HG03175 (cell line): ENCODE measurements at regions not wholly inside any gene's neighbourhood (a gene's known extent, or its start where the extent isn't known, plus 50 kb on each side); places are given as distances from the start of the nearest gene placed in this dataset.

Source experiments
- ATAC-seq: cut with Tn5 transposase; IDR thresholded peaks from one replicate; pipeline ENCODE4 v1.9.1; 2021; ENCODE audit warnings: mild to moderate bottlenecking, moderate library complexity; ENCODE audit not compliant: unreplicated experiment

DNA sequence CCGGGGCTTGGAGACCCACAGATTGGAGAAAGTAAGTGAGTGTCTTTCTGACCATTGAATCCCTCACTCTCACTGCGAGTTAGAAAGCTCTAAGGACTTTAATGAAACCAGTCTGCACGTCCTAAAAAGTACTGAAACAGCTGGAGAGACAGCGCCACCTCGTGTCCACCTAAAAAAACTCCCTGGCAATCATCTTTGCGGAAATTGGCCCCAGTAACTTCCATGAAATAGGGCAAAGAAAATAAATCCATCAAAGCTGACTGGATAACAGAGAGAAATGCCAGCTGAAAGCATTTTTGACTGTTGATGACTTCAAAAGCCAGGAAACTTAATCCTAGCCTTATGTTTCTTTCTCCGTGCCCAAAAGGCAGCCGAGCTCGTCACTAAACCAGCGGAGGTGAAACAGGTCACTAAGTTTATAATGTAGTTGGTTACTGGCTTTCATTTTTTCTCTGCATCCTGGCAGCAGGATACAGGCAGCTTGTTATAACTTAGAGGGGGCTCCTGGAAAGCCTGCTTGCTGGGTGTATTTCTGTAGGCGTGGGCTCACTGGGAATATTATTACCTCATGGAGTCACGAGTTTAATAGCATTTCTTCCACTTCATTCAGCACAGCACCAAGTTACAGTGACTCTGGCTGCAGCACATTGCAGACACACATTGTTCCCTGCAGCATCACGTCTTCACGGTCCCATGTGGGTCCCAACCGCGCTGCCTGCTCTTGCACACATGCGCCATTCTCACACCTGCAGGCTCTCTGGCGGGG lies 266.5 kb downstream of the HRH4 start:
- peak; percentile 68 for ATAC-seq

- no peak for ATAC-seq
Measured at GRCh38 chr18:24727685-24728084, 267.2 kb downstream of the HRH4 start.

DNA sequence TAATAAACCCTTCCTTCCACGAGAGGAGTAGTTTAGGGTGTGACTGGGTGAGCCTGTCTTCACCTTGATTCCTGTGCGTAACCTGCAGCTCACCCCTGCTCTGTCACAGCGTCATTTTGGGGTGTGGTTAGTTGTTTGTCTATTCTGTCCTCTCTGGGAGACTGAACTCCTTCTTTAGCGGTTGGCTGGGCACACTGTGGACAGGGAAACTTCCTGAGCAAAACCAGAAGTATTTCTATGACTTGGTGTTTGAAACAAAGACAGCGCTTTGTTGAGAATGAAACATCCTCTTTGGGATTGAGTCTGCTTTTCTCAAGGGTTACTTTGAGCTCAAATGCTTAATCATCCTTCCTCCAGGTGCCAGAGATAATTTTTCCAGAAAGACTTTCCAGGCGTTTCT lies 270.7 kb downstream of the HRH4 start:
- no peak for ATAC-seq

- ATAC-seq, result no peak
Measured at GRCh38 chr18:24731981-24732380, 271.5 kb downstream of the HRH4 start.

GRCh38 chr18:24734058-24734457 lies 273.6 kb downstream of the HRH4 start:
- no peak for ATAC-seq

GRCh38 chr18:24735624-24736231 lies 275.3 kb downstream of the HRH4 start:
- no peak for ATAC-seq

DNA sequence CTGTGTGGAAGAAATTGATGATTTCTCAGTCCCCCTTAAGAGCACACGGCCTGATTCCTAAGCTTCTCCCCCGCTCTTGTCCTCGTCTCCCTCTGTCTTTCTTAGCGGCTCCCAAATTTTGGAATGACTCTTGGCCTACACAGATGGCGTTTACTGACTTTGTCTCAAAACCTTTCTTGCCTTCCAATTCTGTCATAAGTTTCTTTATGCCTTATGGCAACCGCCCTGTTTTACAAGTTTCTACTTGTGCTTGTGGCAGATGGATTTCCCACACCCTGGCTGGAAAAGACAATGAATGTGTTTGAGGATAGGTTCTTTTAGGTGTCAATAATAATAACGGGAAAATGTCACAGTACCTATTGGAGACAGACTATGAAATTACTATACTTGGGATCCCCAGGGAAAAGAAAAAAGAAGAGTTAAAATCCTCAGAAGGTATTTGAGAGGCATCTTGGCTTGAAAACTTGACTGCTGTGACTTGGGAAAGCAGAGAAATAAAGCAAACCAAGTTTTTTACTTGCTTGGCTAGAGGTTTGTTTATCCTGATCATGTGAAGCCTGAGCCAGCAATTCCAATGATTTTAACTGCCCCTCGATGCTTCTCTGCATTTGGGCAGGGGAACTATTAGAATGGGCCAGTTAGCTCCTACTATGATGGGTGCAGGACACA lies 276.4 kb downstream of the HRH4 start:
- ATAC-seq, result no peak

DNA sequence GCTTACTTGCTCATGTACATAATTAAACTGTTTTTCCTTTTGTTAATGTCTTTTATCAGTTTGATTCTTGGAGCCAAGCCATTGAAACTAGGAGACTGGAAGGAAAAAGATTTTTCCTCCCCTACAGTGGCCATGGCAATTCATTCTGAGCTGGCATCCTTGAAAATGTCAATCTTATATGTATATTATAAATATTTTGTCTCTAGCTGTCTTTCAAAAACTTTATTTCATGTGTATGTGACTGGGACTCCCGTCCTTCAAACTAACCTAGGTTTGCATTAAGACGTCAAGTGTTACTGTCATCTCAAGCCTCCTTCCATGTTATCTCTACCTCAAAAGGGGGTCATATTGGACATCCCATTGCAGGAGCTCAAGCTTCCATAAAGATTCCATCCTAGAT lies 280.4 kb downstream of the HRH4 start:
- no peak for ATAC-seq

GRCh38 chr18:24741321-24741720 lies 280.9 kb downstream of the HRH4 start:
- no peak for ATAC-seq

DNA sequence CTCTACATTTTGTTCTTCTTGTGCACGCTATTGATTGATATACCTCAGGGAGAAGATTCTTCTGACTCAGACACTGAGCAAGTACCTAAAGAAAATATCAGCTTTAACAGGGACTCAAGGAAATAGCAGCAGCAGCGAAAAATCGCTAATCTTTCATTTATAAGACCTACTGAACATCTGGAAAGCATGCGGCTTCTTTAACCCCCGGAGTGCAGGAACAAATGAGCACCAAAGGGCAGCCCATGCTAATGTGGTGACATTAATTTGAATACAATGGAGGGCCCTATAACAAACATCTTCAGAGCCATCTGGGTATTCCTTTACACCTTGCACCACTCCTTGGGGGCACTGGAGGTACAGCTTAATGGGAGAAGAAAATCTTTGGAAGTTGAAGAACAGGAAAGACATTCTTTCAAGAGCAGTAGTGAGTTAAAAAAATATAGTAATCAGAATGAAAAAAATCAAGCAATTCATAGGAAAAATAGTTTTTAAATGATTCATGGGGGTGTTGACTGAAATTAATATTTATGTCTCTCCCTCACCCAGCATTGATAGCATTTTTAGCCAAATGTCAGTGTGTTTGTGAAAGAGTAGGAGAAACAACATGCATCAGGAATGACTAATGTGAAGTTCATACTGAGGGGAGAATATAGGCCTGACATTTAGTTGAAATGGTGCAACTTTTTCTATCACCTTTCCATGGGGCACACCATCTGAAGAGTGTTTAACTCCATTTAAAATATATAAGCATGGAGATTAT lies 281.7 kb downstream of the HRH4 start:
- no peak for ATAC-seq

GRCh38 chr18:24754583-24755253 lies 294.3 kb downstream of the HRH4 start:
- no peak for ATAC-seq

GRCh38 chr18:24756385-24756784 lies 295.9 kb downstream of the HRH4 start:
- no peak for ATAC-seq

- no peak for ATAC-seq
Measured at GRCh38 chr18:24757134-24757533, 296.7 kb downstream of the HRH4 start.

DNA sequence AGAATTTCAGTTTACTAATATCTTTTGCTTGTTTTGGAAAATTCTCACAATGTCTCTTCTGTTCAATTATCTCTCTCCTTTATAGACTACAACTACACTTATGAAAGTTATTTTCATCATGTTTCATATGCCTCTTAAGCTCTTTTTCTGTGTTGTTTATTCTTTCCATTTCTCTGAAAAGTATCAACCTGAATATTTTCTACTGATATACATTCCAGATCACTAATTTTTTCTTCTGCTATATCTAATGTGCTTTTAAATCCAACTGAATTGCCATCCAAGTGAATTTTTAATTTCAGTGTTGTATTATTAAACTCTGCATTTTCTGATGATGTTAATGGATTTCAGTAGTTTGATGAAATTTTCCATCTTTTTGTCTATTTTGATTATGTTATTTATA lies 301.3 kb downstream of the HRH4 start:
- ATAC-seq, result no peak

DNA sequence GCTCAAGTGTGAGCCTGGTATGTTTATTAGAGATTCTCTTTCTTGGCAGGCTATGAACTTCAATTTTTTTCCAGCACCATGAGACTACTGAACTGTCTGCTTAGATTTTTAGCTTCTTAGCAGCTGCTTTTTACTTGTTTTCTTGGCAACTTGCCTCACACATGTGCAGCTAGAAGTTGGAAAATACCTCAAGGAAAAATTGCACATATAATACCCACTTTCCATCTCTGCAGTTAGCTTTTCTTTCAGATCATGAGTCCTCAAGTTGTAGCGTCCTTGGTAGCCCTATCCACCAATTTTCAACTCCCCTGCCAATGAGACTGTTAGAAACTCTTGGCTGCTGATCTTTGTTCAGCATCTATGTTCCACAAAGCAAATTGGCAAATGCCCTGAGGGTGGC lies 302.1 kb downstream of the HRH4 start:
- ATAC-seq, result no peak

GRCh38 chr18:24763765-24764513 lies 303.5 kb downstream of the HRH4 start:
- no peak for ATAC-seq

GRCh38 chr18:24764766-24765165 lies 304.3 kb downstream of the HRH4 start:
- no peak for ATAC-seq

GRCh38 chr18:24766376-24766775 lies 305.9 kb downstream of the HRH4 start:
- no peak for ATAC-seq

DNA sequence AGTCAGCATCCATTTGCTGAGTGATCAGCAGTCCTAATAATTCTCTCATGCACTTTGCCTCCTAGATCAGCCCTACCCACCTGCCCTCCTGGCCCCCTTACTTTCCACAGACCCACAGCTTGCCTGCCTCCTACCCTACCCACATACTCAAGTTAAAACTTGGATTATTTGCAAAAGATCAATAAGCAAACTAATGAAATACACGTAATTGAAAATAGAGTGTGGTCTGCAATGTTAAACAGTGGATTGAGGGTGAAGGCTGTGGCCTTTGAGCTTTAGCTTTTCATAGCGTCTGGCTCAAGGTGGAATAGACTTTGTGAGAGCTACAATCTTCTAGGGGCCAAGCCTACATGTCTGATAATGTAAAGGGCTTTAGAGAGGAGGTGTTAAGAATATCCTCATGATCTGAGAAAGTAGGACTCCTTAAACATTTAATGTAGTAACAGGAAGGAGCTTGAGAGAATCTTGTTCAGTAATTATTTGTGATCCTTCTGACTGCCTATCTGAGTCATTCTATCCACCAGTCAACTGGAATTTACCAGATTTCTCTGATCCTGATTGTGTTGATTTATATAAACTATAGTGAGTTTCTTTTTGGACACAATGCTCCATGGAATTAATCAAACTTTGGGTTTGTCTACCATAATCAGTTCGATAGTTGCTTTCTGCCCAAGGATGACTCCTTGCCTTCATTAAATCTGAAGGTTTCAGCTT lies 310.0 kb downstream of the HRH4 start:
- no peak for ATAC-seq

- ATAC-seq, result no peak
Measured at GRCh38 chr18:24771300-24771699, 310.9 kb downstream of the HRH4 start.
